Ishikawa (cell line): ENCODE measurements at regions not wholly inside any gene's neighbourhood (a gene's known extent, or its start where the extent isn't known, plus 50 kb on each side); places are given as distances from the start of the nearest gene placed in this dataset.

Source experiments
- EGR1 ChIP-seq: IDR thresholded peaks from 2 replicates; pipeline ENCODE4 v1.6.1; 2012
- EP300 ChIP-seq: IDR thresholded peaks from 2 replicates; pipeline ENCODE4 v1.6.1; 2012; ENCODE audit warnings: borderline replicate concordance
- NFIC ChIP-seq: IDR thresholded peaks from 2 replicates; pipeline ENCODE4 v1.6.1; 2012
- RAD21 ChIP-seq: IDR thresholded peaks from 2 replicates; pipeline ENCODE4 v1.6.1; 2012; ENCODE audit warnings: low read depth
- TAF1 ChIP-seq: IDR thresholded peaks from 2 replicates; pipeline ENCODE4 v1.6.1; 2012; ENCODE audit warnings: low read depth, mild to moderate bottlenecking
- TEAD4 ChIP-seq: IDR thresholded peaks from 2 replicates; pipeline ENCODE4 v1.6.1; 2012
- USF1 ChIP-seq: IDR thresholded peaks from 2 replicates; pipeline ENCODE4 v1.6.1; 2012
- YY1 ChIP-seq: IDR thresholded peaks from 2 replicates; pipeline ENCODE4 v1.6.1; 2012; ENCODE audit warnings: low read depth

GRCh38 chr10:111887266-111887665 lies 296.3 kb downstream of the GPAM start:
- TF ChIP-seq NFIC: no peak
- TF ChIP-seq USF1: no peak
- no peak for TF ChIP-seq TEAD4
- no peak for TF ChIP-seq EP300
- TF ChIP-seq RAD21: no peak
- no peak for TF ChIP-seq YY1
- TF ChIP-seq TAF1: no peak
- no peak for TF ChIP-seq EGR1
